ENCODE measurements at regions not wholly inside any gene's neighbourhood (a gene's known extent, or its start where the extent isn't known, plus 50 kb on each side); places are given as distances from the start of the nearest gene placed in this dataset.

DNA sequence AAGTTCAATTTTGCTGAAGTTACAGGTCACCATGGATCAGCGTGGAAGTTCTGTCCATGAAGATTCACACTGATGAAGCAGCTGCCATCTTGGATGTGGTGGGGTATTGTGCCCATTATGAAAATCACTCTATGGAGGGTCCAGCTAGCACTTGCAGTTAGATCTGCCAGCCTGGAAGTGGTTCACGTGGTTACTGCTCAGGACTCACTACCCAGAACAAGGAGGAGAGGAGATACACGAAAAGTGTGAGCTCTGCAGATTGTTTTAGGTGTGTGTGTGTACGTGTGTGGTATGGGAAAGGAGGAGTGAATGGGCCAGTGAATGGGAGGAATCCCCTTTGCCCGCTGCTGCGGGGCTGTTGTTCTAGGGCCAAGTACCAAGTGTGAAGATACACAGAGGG lies 333.4 kb downstream of the MAF start:
- TF ChIP-seq SCMH1 (CRISPR knock-in tag; IDR thresholded peaks at IDR 0.05; ENCODE audit: borderline replicate concordance) (no peak), PHF5A (CRISPR knock-in tag; IDR thresholded peaks at IDR 0.05; ENCODE audit: low read depth, unreplicated experiment) (no peak), ELK4 (CRISPR knock-in tag; IDR thresholded peaks at IDR 0.05; ENCODE audit: borderline replicate concordance) (no peak), ZNF841 (CRISPR knock-in tag; IDR thresholded peaks at IDR 0.05; ENCODE audit: borderline replicate concordance) (no peak), EHMT2 (IDR thresholded peaks at IDR 0.05; ENCODE audit: borderline replicate concordance, low read depth, low read length) (no peak), EED (CRISPR knock-in tag; IDR thresholded peaks at IDR 0.05) (no peak), NCOA5 (CRISPR knock-in tag; IDR thresholded peaks at IDR 0.05) (no peak), PPARG (CRISPR knock-in tag; conservative IDR thresholded peaks at IDR 0.05) (no peak), CBX5 (CRISPR knock-in tag; IDR thresholded peaks at IDR 0.05; ENCODE audit: borderline replicate concordance) (no peak), BCL3 (CRISPR knock-in tag; IDR thresholded peaks at IDR 0.05) (no peak), ZNF253 (CRISPR knock-in tag; IDR thresholded peaks at IDR 0.05; ENCODE audit: borderline replicate concordance) (no peak), RFXAP (CRISPR knock-in tag; IDR thresholded peaks at IDR 0.05; ENCODE audit: borderline replicate concordance) (no peak), ZNF274 (CRISPR knock-in tag; IDR thresholded peaks at IDR 0.05) (no peak), YY1 (IDR thresholded peaks at IDR 0.05; ENCODE audit: insufficient read depth, insufficient replicate concordance, low read depth, low read length) (no peak)
